ACC112 (cell line): ENCODE measurements at regions not wholly inside any gene's neighbourhood (a gene's known extent, or its start where the extent isn't known, plus 50 kb on each side); places are given as distances from the start of the nearest gene placed in this dataset.
"Not testable (repeated sequence)": the region's sequence is repeated elsewhere in the genome, so short reads cannot be mapped to it uniquely, and the experiment has no call there.

Experiments
- H2AFZ ChIP-seq: fragments of 200-600 bp; sonication (generic); one replicate; pipeline ENCODE4 v1.6.0; 2017; ENCODE audit warnings: antibody characterized with exemption, low read length; ENCODE audit not compliant: unreplicated experiment
- H3K27ac ChIP-seq: fragments of 200-600 bp; sonication (generic); 2 replicates; pipeline ENCODE4 v1.5.1; 2014; ENCODE audit warnings: low read depth, mild to moderate bottlenecking, antibody characterized with exemption, low read length, moderate library complexity
- H3K27me3 ChIP-seq: fragments of 200-600 bp; sonication (generic); 2 replicates; pipeline ENCODE4 v1.6.1; 2014; ENCODE audit warnings: mild to moderate bottlenecking, antibody characterized with exemption, low read length, moderate library complexity, mixed read lengths; ENCODE audit not compliant: insufficient read depth
- H3K36me3 ChIP-seq: fragments of 200-600 bp; sonication (generic); 2 replicates; pipeline ENCODE4 v1.6.1; 2016; ENCODE audit warnings: mild to moderate bottlenecking, antibody characterized with exemption, low read length, moderate library complexity, mixed read lengths; ENCODE audit not compliant: insufficient read depth
- H3K4me1 ChIP-seq: fragments of 200-600 bp; sonication (generic); one replicate; pipeline ENCODE4 v1.6.1; 2016; ENCODE audit warnings: low read length, mixed read lengths; ENCODE audit not compliant: insufficient read depth, unreplicated experiment, control insufficient read depth
- H3K4me3 ChIP-seq: fragments of 200-600 bp; sonication (generic); 2 replicates; pipeline ENCODE4 v1.5.1; 2014; ENCODE audit warnings: mild to moderate bottlenecking, low read depth, low read length
- H3K79me2 ChIP-seq: fragments of 200-600 bp; sonication (generic); one replicate; pipeline ENCODE4 v1.6.0; 2016; ENCODE audit warnings: low read length; ENCODE audit not compliant: control insufficient read depth, unreplicated experiment, insufficient read depth

- not testable (repeated sequence) for H3K79me2 ChIP-seq, H2AFZ ChIP-seq, H3K36me3 ChIP-seq, H3K4me3 ChIP-seq, H3K27ac ChIP-seq, H3K4me1 ChIP-seq, H3K27me3 ChIP-seq
Measured at GRCh38 chr2:175777337-175777736, 224.7 kb downstream of the LNPK start.

GRCh38 chr2:175769200-175769599 is 232.9 kb downstream of the LNPK start:
- H3K79me2 ChIP-seq = no peaks in the 10 kb centered on the region
- no peaks in the 10 kb centered on the region for H3K36me3 ChIP-seq
- H3K27ac ChIP-seq = no peak overlapping the region

GRCh38 chr2:175766880-175767279 is 235.2 kb downstream of the LNPK start:
- Histone ChIP-seq H3K27me3 (no peaks in the 10 kb centered on the region), H3K36me3 (no peaks in the 10 kb centered on the region), H3K27ac (no peak overlapping the region), H3K4me1 (no peaks in the 10 kb centered on the region), H3K4me3 (no peak overlapping the region), H3K79me2 (no peaks in the 10 kb centered on the region), H2AFZ (no peak overlapping the region)

More at GRCh38 chr2:175769200-175769599, 232.9 kb downstream of the LNPK start:
- Histone ChIP-seq H2AFZ (no peak overlapping the region), H3K4me1 (no peaks in the 10 kb centered on the region), H3K27me3 (no peaks in the 10 kb centered on the region), H3K4me3 (no peak overlapping the region)

- Histone ChIP-seq H3K27me3 (no peaks in the 10 kb centered on the region), H3K4me3 (no peak overlapping the region), H3K36me3 (no peaks in the 10 kb centered on the region), H3K27ac (no peak overlapping the region), H2AFZ (no peak overlapping the region), H3K79me2 (no peaks in the 10 kb centered on the region), H3K4me1 (no peaks in the 10 kb centered on the region)
Measured at GRCh38 chr2:175755656-175756386, 246.2 kb downstream of the LNPK start.

GRCh38 chr2:175755169-175755568 is 246.9 kb downstream of the LNPK start:
- no peak overlapping the region for H2AFZ ChIP-seq
- no peaks in the 10 kb centered on the region for H3K27me3 ChIP-seq
- no peak overlapping the region for H3K4me3 ChIP-seq
- no peaks in the 10 kb centered on the region for H3K79me2 ChIP-seq
- H3K36me3 ChIP-seq = no peaks in the 10 kb centered on the region
- no peaks in the 10 kb centered on the region for H3K4me1 ChIP-seq
- H3K27ac ChIP-seq = no peak overlapping the region

- Histone ChIP-seq H2AFZ (no peak overlapping the region), H3K27me3 (no peaks in the 10 kb centered on the region; the same call in 1 of the 2 replicates), H3K4me3 (no peak overlapping the region), H3K27ac (no peak overlapping the region), H3K79me2 (no peaks in the 10 kb centered on the region), H3K4me1 (no peaks in the 10 kb centered on the region), H3K36me3 (no peaks in the 10 kb centered on the region)
Measured at GRCh38 chr2:175750195-175750594, 251.9 kb downstream of the LNPK start.

DNA sequence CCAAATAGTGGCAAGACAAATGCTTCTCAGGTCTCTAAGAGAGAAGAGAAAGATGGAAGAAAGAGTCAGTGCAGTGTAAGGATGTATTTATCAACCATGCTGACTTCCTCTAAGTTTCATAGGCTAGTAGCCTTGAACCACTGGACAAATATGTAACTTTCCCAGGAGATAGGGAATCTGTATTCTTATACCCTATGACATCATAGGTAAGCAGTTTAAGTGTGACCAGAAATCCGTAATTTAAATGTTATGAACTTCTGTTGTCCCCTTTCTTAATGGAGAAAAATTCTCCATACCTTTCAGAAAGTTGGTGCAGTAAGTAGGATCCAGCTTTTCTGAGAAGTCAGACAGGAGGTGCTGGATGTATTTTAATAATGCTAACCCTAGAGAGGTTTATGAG is 256.2 kb downstream of the LNPK start:
- Histone ChIP-seq H3K79me2 (no peaks in the 10 kb centered on the region), H3K27ac (no peak overlapping the region), H2AFZ (no peak overlapping the region), H3K4me3 (no peak overlapping the region), H3K4me1 (no peaks in the 10 kb centered on the region), H3K36me3 (no peaks in the 10 kb centered on the region), H3K27me3 (peaks cover 10% of the 10 kb centered on the region; the same call in 1 of the 2 replicates)

DNA sequence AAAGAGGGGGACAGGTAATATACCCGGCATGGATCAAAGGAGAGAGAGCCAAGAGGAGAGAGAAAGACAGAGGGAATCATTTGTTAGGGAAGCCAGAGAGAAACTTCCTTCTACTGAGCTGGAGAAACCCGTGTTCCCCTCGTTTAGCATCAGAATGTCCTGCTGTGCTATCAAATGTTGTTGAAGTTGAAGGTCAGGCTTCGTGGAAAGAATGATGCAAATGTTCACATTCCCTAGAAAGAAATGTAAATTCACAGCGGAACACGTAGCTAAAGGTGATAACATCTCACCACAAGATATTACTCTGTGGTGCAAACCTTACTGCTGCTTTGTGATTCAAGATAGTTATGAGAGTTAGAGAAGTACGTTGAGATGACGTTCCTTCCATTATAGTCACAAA is 258.1 kb downstream of the LNPK start:
- no peak overlapping the region for H2AFZ ChIP-seq
- no peaks in the 10 kb centered on the region for H3K4me1 ChIP-seq
- no peaks in the 10 kb centered on the region for H3K36me3 ChIP-seq
- H3K27ac ChIP-seq = no peak overlapping the region
- H3K4me3 ChIP-seq = no peak overlapping the region
- peaks cover 14% of the 10 kb centered on the region; the same call in 1 of the 2 replicates for H3K27me3 ChIP-seq
- H3K79me2 ChIP-seq = no peaks in the 10 kb centered on the region

DNA sequence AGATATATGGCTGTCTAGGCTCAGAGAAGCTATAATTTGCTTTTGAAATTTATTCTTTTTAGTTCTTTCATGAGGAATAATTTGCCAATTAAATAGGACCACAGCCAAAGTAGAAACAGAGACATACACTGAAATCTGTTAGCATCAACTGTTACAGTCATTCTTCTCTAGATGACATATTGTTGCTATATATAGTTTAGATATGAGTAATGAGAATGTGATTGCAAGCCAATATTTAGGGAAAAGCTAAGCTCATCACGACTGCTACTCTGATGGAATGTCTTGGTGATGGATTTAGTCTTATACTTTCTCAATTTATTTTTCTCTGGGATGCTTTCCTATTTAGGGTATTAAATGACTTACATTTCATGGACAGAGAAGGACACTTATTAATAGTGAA is 259.1 kb downstream of the LNPK start:
- Histone ChIP-seq H3K79me2 (no peaks in the 10 kb centered on the region), H3K27me3 (peaks cover 17% of the 10 kb centered on the region; the same call in 1 of the 2 replicates), H2AFZ (no peak overlapping the region), H3K27ac (no peak overlapping the region), H3K4me1 (no peaks in the 10 kb centered on the region), H3K36me3 (no peaks in the 10 kb centered on the region), H3K4me3 (no peak overlapping the region)

DNA sequence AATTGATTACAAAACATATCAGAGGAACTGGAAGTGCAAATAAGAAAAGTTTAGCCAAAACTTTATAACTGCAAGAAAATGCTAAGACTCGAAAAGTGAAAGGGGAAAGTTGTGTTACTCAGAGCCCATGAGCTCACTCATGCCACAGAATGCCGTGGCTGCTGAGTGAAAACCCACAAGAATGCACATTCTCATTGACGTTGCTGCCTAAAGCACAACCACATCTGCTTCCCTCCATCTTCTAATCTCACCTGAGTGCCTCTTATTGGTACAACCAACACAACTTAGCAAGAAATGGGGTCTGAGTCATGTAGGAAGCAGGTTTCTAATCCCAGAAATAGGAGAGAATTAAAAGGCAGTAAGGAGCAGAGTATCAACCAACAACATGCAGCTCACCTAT is 259.7 kb downstream of the LNPK start:
- H3K27ac ChIP-seq = no peak overlapping the region
- no peaks in the 10 kb centered on the region for H3K4me1 ChIP-seq
- H3K4me3 ChIP-seq = no peak overlapping the region
- H3K27me3 ChIP-seq = peaks cover 17% of the 10 kb centered on the region; the same call in 1 of the 2 replicates
- H3K36me3 ChIP-seq = no peaks in the 10 kb centered on the region
- H3K79me2 ChIP-seq = no peaks in the 10 kb centered on the region
- H2AFZ ChIP-seq = no peak overlapping the region

GRCh38 chr2:175741164-175741563 is 260.9 kb downstream of the LNPK start:
- Histone ChIP-seq H3K4me3 (no peak overlapping the region), H3K27me3 (peaks cover 17% of the 10 kb centered on the region; the same call in 1 of the 2 replicates), H2AFZ (no peak overlapping the region), H3K27ac (no peak overlapping the region), H3K4me1 (no peaks in the 10 kb centered on the region), H3K79me2 (no peaks in the 10 kb centered on the region), H3K36me3 (no peaks in the 10 kb centered on the region)
